Fibroblast of gingiva (primary cell): ENCODE measurements at regions not wholly inside any gene's neighbourhood (a gene's known extent, or its start where the extent isn't known, plus 50 kb on each side); places are given as distances from the start of the nearest gene placed in this dataset.

Experiments
- DNase-seq: peaks from one replicate; pipeline ENCODE4 v3.0.0-alpha.2; 2011; ENCODE audit warnings: low read depth

- DNase-seq: no peak
Observed at GRCh38 chr7:19209166-19209696, 64.0 kb upstream of the FERD3L start.

- no peak for DNase-seq
Observed at GRCh38 chr7:19206721-19207120, 61.5 kb upstream of the FERD3L start.

GRCh38 chr7:19203686-19204085, 58.5 kb upstream of the FERD3L start:
- DNase-seq: no peak

- DNase-seq: no peak
Observed at GRCh38 chr7:19202599-19202998, 57.4 kb upstream of the FERD3L start.
